ENCODE measurements at regions not wholly inside any gene's neighbourhood (a gene's known extent, or its start where the extent isn't known, plus 50 kb on each side); places are given as distances from the start of the nearest gene placed in this dataset.
A peak's percentile ranks its signal among the peaks of the same experiment; 100 is the strongest.
"Not testable (repeated sequence)": the region's sequence is repeated elsewhere in the genome, so short reads cannot be mapped to it uniquely, and the experiment has no call there.

DNA sequence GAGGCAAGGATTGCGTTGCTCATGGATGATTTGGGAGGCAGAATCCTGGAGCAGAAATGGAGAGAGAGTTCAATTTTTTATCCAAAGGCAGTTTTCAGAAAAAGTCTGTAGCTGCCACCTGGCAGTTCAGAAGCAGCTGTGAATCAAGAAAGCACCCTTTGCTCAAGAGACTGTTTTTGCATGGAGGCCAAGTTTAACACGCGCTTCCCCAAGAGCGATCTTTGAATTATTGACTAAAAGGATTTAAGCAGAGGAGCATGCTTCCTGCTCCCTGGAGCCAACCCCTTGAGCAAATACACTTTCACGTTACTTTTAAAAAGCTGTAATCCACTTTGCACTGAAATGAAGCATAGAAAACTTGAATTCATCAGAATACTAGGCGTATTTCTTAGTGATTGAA is 252.4 kb downstream of the RNF144A start:
- no peak for DNase-seq (ENCODE audit: low read depth)
- no peak overlapping the region for H3K4me3 ChIP-seq (ENCODE audit: low read depth, low read length)
- TF ChIP-seq, protein P1, sequence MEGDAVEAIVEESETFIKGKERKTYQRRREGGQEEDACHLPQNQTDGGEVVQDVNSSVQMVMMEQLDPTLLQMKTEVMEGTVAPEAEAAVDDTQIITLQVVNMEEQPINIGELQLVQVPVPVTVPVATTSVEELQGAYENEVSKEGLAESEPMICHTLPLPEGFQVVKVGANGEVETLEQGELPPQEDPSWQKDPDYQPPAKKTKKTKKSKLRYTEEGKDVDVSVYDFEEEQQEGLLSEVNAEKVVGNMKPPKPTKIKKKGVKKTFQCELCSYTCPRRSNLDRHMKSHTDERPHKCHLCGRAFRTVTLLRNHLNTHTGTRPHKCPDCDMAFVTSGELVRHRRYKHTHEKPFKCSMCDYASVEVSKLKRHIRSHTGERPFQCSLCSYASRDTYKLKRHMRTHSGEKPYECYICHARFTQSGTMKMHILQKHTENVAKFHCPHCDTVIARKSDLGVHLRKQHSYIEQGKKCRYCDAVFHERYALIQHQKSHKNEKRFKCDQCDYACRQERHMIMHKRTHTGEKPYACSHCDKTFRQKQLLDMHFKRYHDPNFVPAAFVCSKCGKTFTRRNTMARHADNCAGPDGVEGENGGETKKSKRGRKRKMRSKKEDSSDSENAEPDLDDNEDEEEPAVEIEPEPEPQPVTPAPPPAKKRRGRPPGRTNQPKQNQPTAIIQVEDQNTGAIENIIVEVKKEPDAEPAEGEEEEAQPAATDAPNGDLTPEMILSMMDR (conservative IDR thresholded peaks at IDR 0.05; ENCODE audit: low read depth, low read length): no peak

DNA sequence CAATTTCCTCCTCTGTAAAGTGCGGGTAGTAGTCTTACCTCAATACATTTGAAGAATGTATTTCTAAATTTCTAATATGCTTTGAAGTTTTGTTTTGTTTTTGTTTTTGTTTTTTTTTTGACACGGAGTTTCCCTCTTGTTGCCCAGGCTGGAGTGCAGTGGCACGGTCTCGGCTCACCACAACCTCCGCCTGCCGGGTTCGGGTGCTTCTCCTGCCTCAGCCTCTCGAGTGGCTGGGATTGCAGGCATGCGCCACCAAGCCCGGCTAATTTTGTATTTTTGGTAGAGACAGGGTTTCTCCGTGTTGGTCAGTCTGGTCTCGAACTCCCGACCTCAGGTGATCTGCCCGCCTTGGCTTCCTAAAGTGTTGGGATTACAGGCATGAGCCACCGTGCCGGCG is 261.8 kb downstream of the RNF144A start:
- H3K4me3 ChIP-seq (ENCODE audit: low read depth, low read length); DNase-seq (ENCODE audit: low read depth): not testable (repeated sequence)

DNA sequence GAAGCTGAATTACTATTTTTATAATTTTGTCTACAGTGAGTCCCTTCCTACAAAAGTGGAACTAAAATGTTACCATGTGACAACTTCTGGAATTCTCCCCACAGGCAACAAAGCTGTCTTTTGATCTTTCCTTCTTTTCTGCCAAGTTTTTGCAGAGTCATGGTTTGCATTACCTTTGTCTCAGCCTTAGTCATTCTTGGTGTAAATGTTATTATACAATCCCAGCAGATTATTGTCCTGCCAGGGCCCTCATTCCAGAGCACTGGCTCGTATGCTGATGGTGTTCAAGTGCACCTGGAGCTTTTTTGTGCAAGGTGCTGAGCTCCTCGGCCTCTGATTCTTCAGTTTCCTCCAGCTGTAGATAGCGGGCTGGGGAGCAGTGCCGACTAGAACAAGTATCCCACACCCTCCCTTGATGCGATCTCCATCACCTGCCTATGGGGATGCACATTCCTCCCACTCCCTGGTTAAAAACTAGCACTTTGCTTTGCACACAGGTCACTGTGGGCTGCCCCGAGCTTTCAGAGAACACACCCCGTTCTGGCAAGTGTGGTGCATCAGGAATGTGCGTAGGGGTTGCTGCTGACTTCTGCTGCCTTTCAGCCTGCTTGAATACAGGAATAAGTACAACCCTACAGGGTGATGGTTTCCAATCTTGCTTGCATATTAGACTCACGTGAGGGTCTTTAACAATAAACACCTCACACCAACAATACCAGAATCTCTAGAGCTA is 263.6 kb downstream of the RNF144A start:
- H3K4me3 ChIP-seq (ENCODE audit: low read depth, low read length): no peak overlapping the region
- DNase-seq (ENCODE audit: low read depth): peak; percentile 15
- TF ChIP-seq, protein P1 (conservative IDR thresholded peaks at IDR 0.05; ENCODE audit: low read depth, low read length): no peak

DNA sequence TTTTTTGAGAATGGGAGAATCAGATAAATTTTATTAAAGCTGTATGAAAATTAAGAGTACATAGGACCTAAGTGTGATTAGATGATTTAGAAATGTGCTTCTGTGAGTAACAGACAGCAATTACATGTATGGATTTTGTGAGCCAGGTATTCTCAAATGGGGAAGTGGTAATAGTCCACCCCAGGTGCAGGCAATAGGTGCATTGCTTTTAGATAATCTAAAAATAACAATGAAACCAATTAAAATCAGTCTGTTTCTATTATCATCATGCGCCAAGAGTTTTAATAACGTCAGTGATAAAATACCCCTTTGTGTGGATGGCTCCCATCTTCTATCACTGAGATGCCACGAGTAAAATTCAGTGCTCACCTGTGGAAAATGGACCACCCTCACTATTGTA is 265.3 kb downstream of the RNF144A start:
- no peak for DNase-seq (ENCODE audit: low read depth)
- TF ChIP-seq, protein P1 (conservative IDR thresholded peaks at IDR 0.05; ENCODE audit: low read depth, low read length): no peak
- H3K4me3 ChIP-seq (ENCODE audit: low read depth, low read length): no peak overlapping the region

DNA sequence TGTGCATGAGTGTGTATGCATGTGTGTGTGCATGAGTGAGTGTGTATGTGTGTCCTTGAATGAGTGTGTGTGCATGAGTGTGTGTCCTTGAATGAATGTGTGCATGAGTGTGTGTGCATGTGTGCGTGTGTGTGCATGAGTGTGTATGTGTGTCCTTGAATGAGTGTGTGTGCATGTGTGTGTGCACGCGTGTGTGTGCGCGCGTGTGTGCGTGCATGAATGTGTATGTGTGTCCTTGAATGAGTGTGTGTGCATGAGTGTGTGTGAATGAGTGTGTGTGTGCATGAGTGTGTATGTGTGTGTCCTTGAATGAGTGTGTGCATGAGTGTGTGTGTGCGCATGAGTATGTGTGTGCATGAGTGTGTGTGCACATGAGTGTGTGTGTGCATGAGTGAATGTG is 271.9 kb downstream of the RNF144A start:
- TF ChIP-seq, protein P1 (conservative IDR thresholded peaks at IDR 0.05; ENCODE audit: low read depth, low read length): no peak
- no peak for DNase-seq (ENCODE audit: low read depth)
- no peak overlapping the region for H3K4me3 ChIP-seq (ENCODE audit: low read depth, low read length)

DNA sequence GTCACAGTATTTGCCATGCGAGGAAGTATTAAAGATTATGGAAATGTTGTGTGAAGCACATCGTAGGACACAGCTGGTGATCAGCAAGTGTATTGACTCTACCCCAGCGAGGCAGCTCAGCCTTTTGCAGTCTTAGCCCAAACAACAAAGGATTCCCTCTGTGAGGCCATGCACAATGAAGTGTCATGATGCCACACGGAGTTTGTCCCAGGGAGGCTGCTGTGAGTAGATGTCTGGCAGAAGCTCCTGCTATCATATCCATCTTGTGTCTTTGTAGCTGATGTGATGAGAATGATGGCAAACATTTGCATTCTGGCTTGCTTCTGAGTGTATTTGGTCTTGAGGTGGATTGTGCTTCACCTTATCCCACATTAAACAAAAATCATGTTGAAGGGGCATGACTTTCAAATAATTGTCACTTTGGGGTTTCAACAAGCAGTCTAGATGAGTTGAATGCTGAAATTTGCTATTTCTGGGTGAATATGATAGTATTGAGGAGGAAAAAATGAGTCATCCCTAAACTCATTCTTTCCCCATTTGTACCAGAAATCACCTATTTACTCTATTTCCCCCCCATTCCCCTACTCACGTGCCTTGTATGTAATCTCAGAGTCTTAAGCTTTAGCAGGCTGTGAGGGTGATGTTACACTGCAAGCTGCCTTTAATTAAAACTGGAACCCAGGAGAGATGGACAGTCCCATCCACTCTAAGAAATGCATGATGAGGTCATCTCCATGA is 273.5 kb downstream of the RNF144A start:
- H3K4me3 ChIP-seq (ENCODE audit: low read depth, low read length): no peak overlapping the region
- DNase-seq (ENCODE audit: low read depth): no peak
- TF ChIP-seq, protein P1 (conservative IDR thresholded peaks at IDR 0.05; ENCODE audit: low read depth, low read length): no peak

DNA sequence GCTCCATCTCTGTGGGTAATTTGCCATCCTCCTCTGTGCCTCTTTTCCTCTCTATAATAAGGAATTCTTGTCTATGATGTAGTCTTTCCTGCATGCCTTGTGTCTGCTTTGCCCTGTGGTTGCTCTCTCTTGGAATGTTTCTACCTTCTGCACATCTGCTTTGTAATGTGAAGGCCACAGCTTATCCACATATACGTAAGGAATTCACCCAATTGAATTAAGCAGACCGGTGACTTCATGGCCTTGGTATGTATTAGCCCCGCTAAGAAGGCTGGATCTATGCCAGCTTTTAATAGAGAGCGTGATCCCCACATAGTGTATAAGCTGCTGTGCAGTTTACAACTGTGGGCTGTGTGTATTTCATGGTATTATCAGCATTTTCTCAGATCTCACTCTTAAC is 274.7 kb downstream of the RNF144A start:
- TF ChIP-seq, protein P1 (conservative IDR thresholded peaks at IDR 0.05; ENCODE audit: low read depth, low read length): no peak
- DNase-seq (ENCODE audit: low read depth): peak; percentile 59
- no peak overlapping the region for H3K4me3 ChIP-seq (ENCODE audit: low read depth, low read length)

Measured in epithelial cell of proximal tubule (primary cell).